Fibroblast of mammary gland (primary cell): ENCODE measurements at regions not wholly inside any gene's neighbourhood (a gene's known extent, or its start where the extent isn't known, plus 50 kb on each side); places are given as distances from the start of the nearest gene placed in this dataset.

Experiments
- DNase-seq: peaks from one replicate; pipeline ENCODE4 v3.0.0-alpha.2; 2010; ENCODE audit warnings: low read depth
- H3K4me3 ChIP-seq: 2 replicates; pipeline ENCODE4 v1.5.1; 2011; ENCODE audit warnings: low read depth, mild to moderate bottlenecking, low read length, moderate library complexity; ENCODE audit not compliant: control insufficient read depth
- CTCF ChIP-seq: conservative IDR thresholded peaks from 2 replicates; pipeline ENCODE4 v1.5.1; 2011; ENCODE audit warnings: low read depth, low read length, inconsistent platforms; ENCODE audit not compliant: control insufficient read depth, insufficient read depth

GRCh38 chr2:221334481-221335218, 237.5 kb downstream of the EPHA4 start:
- H3K4me3 ChIP-seq = no peak overlapping the region
- DNase-seq = no peak
- no peak for TF ChIP-seq CTCF

GRCh38 chr2:221335219-221335752, 236.8 kb downstream of the EPHA4 start:
- DNase-seq = no peak
- no peak overlapping the region for H3K4me3 ChIP-seq
- no peak for TF ChIP-seq CTCF

- no peak for TF ChIP-seq CTCF
- DNase-seq = no peak
Measured at GRCh38 chr2:221336967-221337366, 235.1 kb downstream of the EPHA4 start.

GRCh38 chr2:221337957-221338685, 234.0 kb downstream of the EPHA4 start:
- DNase-seq = no peak
- TF ChIP-seq CTCF = no peak
- no peak overlapping the region for H3K4me3 ChIP-seq

More at GRCh38 chr2:221336967-221337366, 235.1 kb downstream of the EPHA4 start:
- no peak overlapping the region for H3K4me3 ChIP-seq

- no peak overlapping the region for H3K4me3 ChIP-seq
- no peak for TF ChIP-seq CTCF
- DNase-seq = no peak
Measured at GRCh38 chr2:221342388-221342787, 229.7 kb downstream of the EPHA4 start.

- no peak overlapping the region for H3K4me3 ChIP-seq
- DNase-seq = no peak
- no peak for TF ChIP-seq CTCF
Measured at GRCh38 chr2:221343524-221343923, 228.6 kb downstream of the EPHA4 start.
